ENCODE measurements at regions not wholly inside any gene's neighbourhood (a gene's known extent, or its start where the extent isn't known, plus 50 kb on each side); places are given as distances from the start of the nearest gene placed in this dataset.
"Not testable (repeated sequence)": the region's sequence is repeated elsewhere in the genome, so short reads cannot be mapped to it uniquely, and the experiment has no call there.

- no peak for DNase-seq (ENCODE audit: low read depth, low spot score)
Measured at GRCh38 chr13:74574964-74575728, 440.9 kb upstream of the KLF12 start.

GRCh38 chr13:74573654-74574053 is 439.4 kb upstream of the KLF12 start:
- no peak for DNase-seq (ENCODE audit: low read depth, low spot score)

GRCh38 chr13:74571811-74572210 is 437.6 kb upstream of the KLF12 start:
- no peak for DNase-seq (ENCODE audit: low read depth, low spot score)

- no peak for DNase-seq (ENCODE audit: low read depth, low spot score)
Measured at GRCh38 chr13:74570834-74571233, 436.6 kb upstream of the KLF12 start.

GRCh38 chr13:74570046-74570445 is 435.8 kb upstream of the KLF12 start:
- DNase-seq (ENCODE audit: low read depth, low spot score) = no peak

GRCh38 chr13:74569251-74569650 is 435.0 kb upstream of the KLF12 start:
- DNase-seq (ENCODE audit: low read depth, low spot score) = no peak

- DNase-seq (ENCODE audit: low read depth, low spot score) = no peak
Measured at GRCh38 chr13:74567485-74567884, 433.3 kb upstream of the KLF12 start.

- no peak for DNase-seq (ENCODE audit: low read depth, low spot score)
Measured at GRCh38 chr13:74562381-74562780, 428.2 kb upstream of the KLF12 start.

GRCh38 chr13:74561155-74561554 is 427.0 kb upstream of the KLF12 start:
- no peak for DNase-seq (ENCODE audit: low read depth, low spot score)

GRCh38 chr13:74560325-74560724 is 426.1 kb upstream of the KLF12 start:
- DNase-seq (ENCODE audit: low read depth, low spot score) = no peak

- DNase-seq (ENCODE audit: low read depth, low spot score) = no peak
Measured at GRCh38 chr13:74557870-74558269, 423.7 kb upstream of the KLF12 start.

- DNase-seq (ENCODE audit: low read depth, low spot score) = no peak
Measured at GRCh38 chr13:74555651-74556420, 421.6 kb upstream of the KLF12 start.

GRCh38 chr13:74555276-74555625 is 421.0 kb upstream of the KLF12 start:
- DNase-seq (ENCODE audit: low read depth, low spot score) = no peak

GRCh38 chr13:74554569-74555275 is 420.5 kb upstream of the KLF12 start:
- DNase-seq (ENCODE audit: low read depth, low spot score) = no peak

- DNase-seq (ENCODE audit: low read depth, low spot score) = no peak
Measured at GRCh38 chr13:74550039-74550438, 415.8 kb upstream of the KLF12 start.

GRCh38 chr13:74536649-74537048 is 402.4 kb upstream of the KLF12 start:
- not testable (repeated sequence) for DNase-seq (ENCODE audit: low read depth, low spot score)

- DNase-seq (ENCODE audit: low read depth, low spot score) = no peak
Measured at GRCh38 chr13:74533226-74533625, 399.0 kb upstream of the KLF12 start.

GRCh38 chr13:74530011-74530410 is 395.8 kb upstream of the KLF12 start:
- no peak for DNase-seq (ENCODE audit: low read depth, low spot score)

- no peak for DNase-seq (ENCODE audit: low read depth, low spot score)
Measured at GRCh38 chr13:74528734-74529513, 394.7 kb upstream of the KLF12 start.

- DNase-seq (ENCODE audit: low read depth, low spot score) = no peak
Measured at GRCh38 chr13:74523057-74523456, 388.9 kb upstream of the KLF12 start.

- DNase-seq (ENCODE audit: low read depth, low spot score) = no peak
Measured at GRCh38 chr13:74511523-74511922, 377.3 kb upstream of the KLF12 start.

Measured in activated naive CD8-positive, alpha-beta T cell treated with anti-CD3 and anti-CD28 coated beads, Interleukin-2, amount 50 U/mL, for 16 hours (primary cell).